ENCODE measurements at regions not wholly inside any gene's neighbourhood (a gene's known extent, or its start where the extent isn't known, plus 50 kb on each side); places are given as distances from the start of the nearest gene placed in this dataset.

DNA sequence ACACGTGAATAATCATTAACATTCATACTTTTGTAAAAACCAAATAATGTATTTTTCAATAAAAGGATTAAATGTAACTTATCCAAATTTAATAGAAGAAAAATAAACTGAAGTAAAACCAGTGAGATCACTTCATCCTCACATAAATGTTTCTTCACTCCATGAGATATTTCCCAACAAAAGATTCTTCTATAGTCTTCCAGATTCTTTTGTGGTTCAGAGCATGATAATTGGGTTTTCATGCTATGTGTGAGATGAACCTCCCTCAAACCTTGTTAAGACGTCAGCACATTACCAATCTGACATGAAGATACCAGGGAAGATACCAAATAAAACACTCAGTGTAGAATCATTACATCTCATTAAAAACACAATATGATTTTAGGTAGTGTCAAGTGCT is 62.9 kb upstream of the OXGR1 start:
- Mint-ChIP-seq H3K36me3 (peaks cover 18% of the 10 kb centered on the region), H3K27ac (no peak overlapping the region), H3K4me1 (no peaks in the 10 kb centered on the region), H3K4me3 (no peak overlapping the region), H3K9me3 (peaks cover 45% of the 10 kb centered on the region), H3K27me3 (ENCODE audit: low read depth) (peaks cover 4% of the 10 kb centered on the region; the same call in 1 of the 2 replicates)
- TF ChIP-seq CBFB (CRISPR knock-in tag; IDR thresholded peaks at IDR 0.05; ENCODE audit: low read depth): no peak
- TF ChIP-seq CREB1 (CRISPR knock-in tag; IDR thresholded peaks at IDR 0.05): no peak
- no peak for TF ChIP-seq ESRRA (CRISPR knock-in tag; IDR thresholded peaks at IDR 0.05; ENCODE audit: borderline replicate concordance)
- TF ChIP-seq, protein P1, sequence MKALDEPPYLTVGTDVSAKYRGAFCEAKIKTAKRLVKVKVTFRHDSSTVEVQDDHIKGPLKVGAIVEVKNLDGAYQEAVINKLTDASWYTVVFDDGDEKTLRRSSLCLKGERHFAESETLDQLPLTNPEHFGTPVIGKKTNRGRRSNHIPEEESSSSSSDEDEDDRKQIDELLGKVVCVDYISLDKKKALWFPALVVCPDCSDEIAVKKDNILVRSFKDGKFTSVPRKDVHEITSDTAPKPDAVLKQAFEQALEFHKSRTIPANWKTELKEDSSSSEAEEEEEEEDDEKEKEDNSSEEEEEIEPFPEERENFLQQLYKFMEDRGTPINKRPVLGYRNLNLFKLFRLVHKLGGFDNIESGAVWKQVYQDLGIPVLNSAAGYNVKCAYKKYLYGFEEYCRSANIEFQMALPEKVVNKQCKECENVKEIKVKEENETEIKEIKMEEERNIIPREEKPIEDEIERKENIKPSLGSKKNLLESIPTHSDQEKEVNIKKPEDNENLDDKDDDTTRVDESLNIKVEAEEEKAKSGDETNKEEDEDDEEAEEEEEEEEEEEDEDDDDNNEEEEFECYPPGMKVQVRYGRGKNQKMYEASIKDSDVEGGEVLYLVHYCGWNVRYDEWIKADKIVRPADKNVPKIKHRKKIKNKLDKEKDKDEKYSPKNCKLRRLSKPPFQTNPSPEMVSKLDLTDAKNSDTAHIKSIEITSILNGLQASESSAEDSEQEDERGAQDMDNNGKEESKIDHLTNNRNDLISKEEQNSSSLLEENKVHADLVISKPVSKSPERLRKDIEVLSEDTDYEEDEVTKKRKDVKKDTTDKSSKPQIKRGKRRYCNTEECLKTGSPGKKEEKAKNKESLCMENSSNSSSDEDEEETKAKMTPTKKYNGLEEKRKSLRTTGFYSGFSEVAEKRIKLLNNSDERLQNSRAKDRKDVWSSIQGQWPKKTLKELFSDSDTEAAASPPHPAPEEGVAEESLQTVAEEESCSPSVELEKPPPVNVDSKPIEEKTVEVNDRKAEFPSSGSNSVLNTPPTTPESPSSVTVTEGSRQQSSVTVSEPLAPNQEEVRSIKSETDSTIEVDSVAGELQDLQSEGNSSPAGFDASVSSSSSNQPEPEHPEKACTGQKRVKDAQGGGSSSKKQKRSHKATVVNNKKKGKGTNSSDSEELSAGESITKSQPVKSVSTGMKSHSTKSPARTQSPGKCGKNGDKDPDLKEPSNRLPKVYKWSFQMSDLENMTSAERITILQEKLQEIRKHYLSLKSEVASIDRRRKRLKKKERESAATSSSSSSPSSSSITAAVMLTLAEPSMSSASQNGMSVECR (CRISPR knock-in tag; IDR thresholded peaks at IDR 0.05; ENCODE audit: borderline replicate concordance): no peak
- TF ChIP-seq, protein P2, sequence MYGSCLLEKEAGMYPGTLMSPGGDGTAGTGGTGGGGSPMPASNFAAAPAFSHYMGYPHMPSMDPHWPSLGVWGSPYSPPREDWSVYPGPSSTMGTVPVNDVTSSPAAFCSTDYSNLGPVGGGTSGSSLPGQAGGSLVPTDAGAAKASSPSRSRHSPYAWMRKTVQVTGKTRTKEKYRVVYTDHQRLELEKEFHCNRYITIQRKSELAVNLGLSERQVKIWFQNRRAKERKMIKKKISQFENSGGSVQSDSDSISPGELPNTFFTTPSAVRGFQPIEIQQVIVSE (CRISPR knock-in tag; IDR thresholded peaks at IDR 0.05; ENCODE audit: borderline replicate concordance): no peak
- TF ChIP-seq RELA (CRISPR knock-in tag; IDR thresholded peaks at IDR 0.05; ENCODE audit: borderline replicate concordance): no peak
- TF ChIP-seq TP53 (CRISPR knock-in tag; IDR thresholded peaks at IDR 0.05): no peak
- no peak for TF ChIP-seq JAZF1 (CRISPR knock-in tag; IDR thresholded peaks at IDR 0.05)
- TF ChIP-seq ZNF219 (CRISPR knock-in tag; IDR thresholded peaks at IDR 0.05; ENCODE audit: borderline replicate concordance): no peak
- TF ChIP-seq, protein P3, sequence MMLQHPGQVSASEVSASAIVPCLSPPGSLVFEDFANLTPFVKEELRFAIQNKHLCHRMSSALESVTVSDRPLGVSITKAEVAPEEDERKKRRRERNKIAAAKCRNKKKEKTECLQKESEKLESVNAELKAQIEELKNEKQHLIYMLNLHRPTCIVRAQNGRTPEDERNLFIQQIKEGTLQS (CRISPR knock-in tag; conservative IDR thresholded peaks at IDR 0.05): no peak
- TF ChIP-seq ZNF232 (CRISPR knock-in tag; IDR thresholded peaks at IDR 0.05): no peak
- no peak for TF ChIP-seq ZNF671 (CRISPR knock-in tag; IDR thresholded peaks at IDR 0.05)
- no peak for TF ChIP-seq GRHL2 (CRISPR knock-in tag; IDR thresholded peaks at IDR 0.05; ENCODE audit: insufficient replicate concordance, severe bottlenecking)
- TF ChIP-seq SMAD4 (CRISPR knock-in tag; IDR thresholded peaks at IDR 0.05): no peak
- CTCF ChIA-PET: interaction anchor here (1.1 kb wide), 1 partner anchor 39 kb away, joined by 3 read pairs; no protein-coding TSS in a partner anchor
- ATAC-seq: no peak
- POLR2A ChIA-PET: no interaction called here
- DNase-seq (ENCODE audit: low spot score): no peak

DNA sequence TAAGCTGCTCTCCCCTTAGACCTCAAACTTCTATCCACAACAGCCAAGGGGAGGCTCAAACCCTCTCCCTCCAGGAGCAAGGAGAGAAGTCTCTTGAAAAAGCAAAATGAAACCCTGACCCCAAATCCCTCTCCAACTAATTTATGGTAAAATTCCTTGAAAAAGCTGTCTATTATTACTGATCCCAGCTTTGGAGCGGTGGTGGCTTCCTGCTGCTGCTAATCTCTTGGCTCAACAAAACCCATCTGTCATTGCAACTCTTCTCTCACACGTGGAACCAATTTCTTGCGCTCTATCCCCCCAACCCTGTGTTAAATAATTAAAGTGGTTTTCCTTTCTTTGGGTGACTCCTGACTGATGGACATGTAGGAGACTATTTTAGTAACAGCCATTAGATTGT is 64.1 kb upstream of the OXGR1 start:
- no peaks in the 10 kb centered on the region for H3K4me1 Mint-ChIP-seq
- TF ChIP-seq, protein P4, sequence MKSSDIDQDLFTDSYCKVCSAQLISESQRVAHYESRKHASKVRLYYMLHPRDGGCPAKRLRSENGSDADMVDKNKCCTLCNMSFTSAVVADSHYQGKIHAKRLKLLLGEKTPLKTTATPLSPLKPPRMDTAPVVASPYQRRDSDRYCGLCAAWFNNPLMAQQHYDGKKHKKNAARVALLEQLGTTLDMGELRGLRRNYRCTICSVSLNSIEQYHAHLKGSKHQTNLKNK (CRISPR knock-in tag; IDR thresholded peaks at IDR 0.05): no peak
- TF ChIP-seq TCF7 (CRISPR knock-in tag; IDR thresholded peaks at IDR 0.05; ENCODE audit: low read depth): no peak
- no peak for TF ChIP-seq TEAD4 (CRISPR knock-in tag; IDR thresholded peaks at IDR 0.05)
- no peak for TF ChIP-seq EMX1 (CRISPR knock-in tag; IDR thresholded peaks at IDR 0.05)
- TF ChIP-seq CBFB (CRISPR knock-in tag; IDR thresholded peaks at IDR 0.05; ENCODE audit: low read depth): no peak
- TF ChIP-seq, protein P1 (CRISPR knock-in tag; IDR thresholded peaks at IDR 0.05; ENCODE audit: borderline replicate concordance): no peak
- no peak for TF ChIP-seq SMAD3 (CRISPR knock-in tag; IDR thresholded peaks at IDR 0.05; ENCODE audit: borderline replicate concordance)
- no peak for TF ChIP-seq ZNF219 (CRISPR knock-in tag; IDR thresholded peaks at IDR 0.05; ENCODE audit: borderline replicate concordance)
- no peak for TF ChIP-seq CREB1 (CRISPR knock-in tag; IDR thresholded peaks at IDR 0.05)
- TF ChIP-seq RELA (CRISPR knock-in tag; IDR thresholded peaks at IDR 0.05; ENCODE audit: borderline replicate concordance): no peak
- TF ChIP-seq SOX15 (CRISPR knock-in tag; IDR thresholded peaks at IDR 0.05): no peak
- no peak for TF ChIP-seq NR3C1 (CRISPR knock-in tag; conservative IDR thresholded peaks at IDR 0.05; ENCODE audit: low read depth)
- TF ChIP-seq, protein P5, sequence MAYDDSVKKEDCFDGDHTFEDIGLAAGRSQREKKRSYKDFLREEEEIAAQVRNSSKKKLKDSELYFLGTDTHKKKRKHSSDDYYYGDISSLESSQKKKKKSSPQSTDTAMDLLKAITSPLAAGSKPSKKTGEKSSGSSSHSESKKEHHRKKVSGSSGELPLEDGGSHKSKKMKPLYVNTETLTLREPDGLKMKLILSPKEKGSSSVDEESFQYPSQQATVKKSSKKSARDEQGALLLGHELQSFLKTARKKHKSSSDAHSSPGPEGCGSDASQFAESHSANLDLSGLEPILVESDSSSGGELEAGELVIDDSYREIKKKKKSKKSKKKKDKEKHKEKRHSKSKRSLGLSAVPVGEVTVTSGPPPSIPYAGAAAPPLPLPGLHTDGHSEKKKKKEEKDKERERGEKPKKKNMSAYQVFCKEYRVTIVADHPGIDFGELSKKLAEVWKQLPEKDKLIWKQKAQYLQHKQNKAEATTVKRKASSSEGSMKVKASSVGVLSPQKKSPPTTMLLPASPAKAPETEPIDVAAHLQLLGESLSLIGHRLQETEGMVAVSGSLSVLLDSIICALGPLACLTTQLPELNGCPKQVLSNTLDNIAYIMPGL (CRISPR knock-in tag; IDR thresholded peaks at IDR 0.05): no peak

More for the DNA sequence above, 64.1 kb upstream of the OXGR1 start:
- ATAC-seq (no peak), DNase-seq (ENCODE audit: low spot score) (no peak)
- peaks cover 36% of the 10 kb centered on the region for H3K9me3 Mint-ChIP-seq
- peaks cover 2% of the 10 kb centered on the region; the same call in 1 of the 2 replicates for H3K27me3 Mint-ChIP-seq (ENCODE audit: low read depth)
- H3K36me3 Mint-ChIP-seq: peaks cover 18% of the 10 kb centered on the region
- ChIA-PET POLR2A (no interaction called here), CTCF (interaction anchor here (0.9 kb wide), 1 partner anchor 40 kb away, joined by 3 read pairs; no protein-coding TSS in a partner anchor)
- no peak overlapping the region for H3K4me3 Mint-ChIP-seq
- no peak overlapping the region for H3K27ac Mint-ChIP-seq

Measured in WTC11 (cell line).